Activated CD4-positive, alpha-beta memory T cell treated with anti-CD3 and anti-CD28 coated beads for 36 hours (primary cell): ENCODE measurements at regions not wholly inside any gene's neighbourhood (a gene's known extent, or its start where the extent isn't known, plus 50 kb on each side); places are given as distances from the start of the nearest gene placed in this dataset.

Experiments
- CTCF ChIA-PET: fragments of 350-600 bp; sonication (Branson Sonifier 250); formaldehyde crosslinking; loops from one replicate; lab custom pipeline; 2021; ENCODE audit warnings: antibody characterized with exemption, inconsistent platforms; lab: Charles Lee
- POLR2A ChIA-PET: fragments of 350-600 bp; sonication (Branson Sonifier 250); formaldehyde crosslinking; loops from one replicate; lab custom pipeline; 2021; ENCODE audit warnings: antibody characterized with exemption; lab: Charles Lee
- DNase-seq: peaks from one replicate; pipeline ENCODE4 v3.0.0-alpha.2; 2020
- H3K27ac Mint-ChIP-seq: one replicate; pipeline ENCODE4 v1.8.0; 2021; ENCODE audit warnings: mixed read lengths
- H3K27me3 Mint-ChIP-seq: one replicate; pipeline ENCODE4 v1.8.0; 2021; ENCODE audit warnings: mixed read lengths
- H3K36me3 Mint-ChIP-seq: one replicate; pipeline ENCODE4 v1.8.0; 2021; ENCODE audit warnings: mixed read lengths
- H3K4me1 Mint-ChIP-seq: one replicate; pipeline ENCODE4 v1.8.0; 2021; ENCODE audit warnings: low read depth, mixed read lengths
- H3K4me3 Mint-ChIP-seq: one replicate; pipeline ENCODE4 v1.8.0; 2021; ENCODE audit warnings: mild to moderate bottlenecking, mixed read lengths
- H3K9me3 Mint-ChIP-seq: one replicate; pipeline ENCODE4 v1.8.0; 2021; ENCODE audit warnings: mixed read lengths
- intact Hi-C: fragments of 100-400 bp; cut with micrococcal nuclease; formaldehyde crosslinking; loops from one replicate; pipeline ENCODE4 v1.15.1; 2023

GRCh38 chr2:18395555-18395954 is 164.9 kb downstream of the RDH14 start:
- no peaks in the 10 kb centered on the region for H3K4me1 Mint-ChIP-seq
- CTCF ChIA-PET, result no interaction called here
- H3K27me3 Mint-ChIP-seq, result peaks cover 5% of the 10 kb centered on the region
- DNase-seq, result no peak
- H3K9me3 Mint-ChIP-seq, result no peaks in the 10 kb centered on the region
- no peaks in the 10 kb centered on the region for H3K36me3 Mint-ChIP-seq
- POLR2A ChIA-PET, result no interaction called here
- no peak overlapping the region for H3K27ac Mint-ChIP-seq
- intact Hi-C loops, result no loop called here
- no peak overlapping the region for H3K4me3 Mint-ChIP-seq

DNA sequence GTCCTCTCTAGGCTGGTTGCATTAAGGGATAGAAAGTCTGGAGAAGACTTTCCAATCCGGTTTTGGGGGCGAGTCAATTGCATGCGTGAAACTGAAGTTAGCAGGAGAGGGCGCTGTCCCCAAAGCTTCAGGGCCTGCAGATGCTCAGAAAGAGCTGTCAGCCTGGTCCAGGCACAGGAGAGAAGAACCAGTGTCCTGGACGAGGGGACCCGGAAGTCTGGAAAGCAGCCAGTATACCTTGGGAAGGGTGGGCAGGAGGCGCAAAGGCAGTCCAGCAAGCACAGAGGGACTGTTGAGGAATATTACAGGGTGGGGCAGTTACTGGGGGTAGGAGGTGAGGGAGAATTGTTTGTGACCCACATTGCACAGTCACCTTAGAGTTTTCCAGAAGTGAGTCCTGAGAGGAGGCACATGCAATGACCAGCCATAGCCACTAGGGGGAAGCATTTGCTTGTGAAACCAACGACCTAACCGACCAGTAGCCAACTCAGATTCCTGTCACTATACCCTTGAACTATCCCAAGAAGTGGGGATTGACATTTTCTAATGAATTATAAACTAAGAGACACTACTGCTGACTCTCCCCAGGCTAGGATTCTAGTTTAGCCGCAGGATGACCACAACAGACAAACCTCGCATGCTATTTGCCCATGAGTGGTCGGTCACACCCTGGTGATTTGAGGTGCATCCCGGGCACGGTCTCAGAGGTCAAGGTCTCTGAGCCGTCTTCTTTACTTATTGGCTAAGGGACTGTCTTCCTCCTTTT is 172.8 kb downstream of the RDH14 start:
- intact Hi-C loops, result loop anchor here (1.0 kb wide), 1 partner anchor 9 kb away; no protein-coding TSS in a partner anchor
- H3K36me3 Mint-ChIP-seq, result no peaks in the 10 kb centered on the region
- POLR2A ChIA-PET, result no interaction called here
- H3K4me1 Mint-ChIP-seq, result no peaks in the 10 kb centered on the region
- CTCF ChIA-PET, result interaction anchor here (0.7 to 2.3 kb wide), 11 partner anchors 9 to 1494 kb away, joined by 3 to 16 read pairs (median 3); no protein-coding TSS in a partner anchor
- peak; percentile 69 for DNase-seq
- H3K4me3 Mint-ChIP-seq, result no peak overlapping the region
- no peak overlapping the region for H3K27ac Mint-ChIP-seq
- H3K27me3 Mint-ChIP-seq, result peaks cover 3% of the 10 kb centered on the region
- H3K9me3 Mint-ChIP-seq, result no peaks in the 10 kb centered on the region

- no peaks in the 10 kb centered on the region for H3K36me3 Mint-ChIP-seq
- no peak overlapping the region for H3K27ac Mint-ChIP-seq
- POLR2A ChIA-PET, result no interaction called here
- intact Hi-C loops, result no loop called here
- H3K9me3 Mint-ChIP-seq, result no peaks in the 10 kb centered on the region
- no peak overlapping the region for H3K4me3 Mint-ChIP-seq
- CTCF ChIA-PET, result interaction anchor here (0.5 kb wide), 1 partner anchor 543 kb away, joined by 3 read pairs; no protein-coding TSS in a partner anchor
- no peak for DNase-seq
- peaks cover 5% of the 10 kb centered on the region for H3K27me3 Mint-ChIP-seq
- H3K4me1 Mint-ChIP-seq, result no peaks in the 10 kb centered on the region
These were observed 176.2 kb downstream of the RDH14 start for GRCh38 chr2:18384242-18384641.

GRCh38 chr2:18381386-18381785 is 179.1 kb downstream of the RDH14 start:
- Mint-ChIP-seq H3K27ac (no peak overlapping the region), H3K4me3 (no peak overlapping the region), H3K27me3 (peaks cover 5% of the 10 kb centered on the region), H3K9me3 (no peaks in the 10 kb centered on the region), H3K4me1 (no peaks in the 10 kb centered on the region), H3K36me3 (no peaks in the 10 kb centered on the region)
- ChIA-PET CTCF (interaction anchor here (0.5 to 1.0 kb wide), 2 partner anchors 23 to 1250 kb away, joined by 3 to 4 read pairs; no protein-coding TSS in a partner anchor), POLR2A (no interaction called here)
- no peak for DNase-seq
- intact Hi-C loops, result no loop called here

- Mint-ChIP-seq H3K27me3 (peaks cover 5% of the 10 kb centered on the region), H3K27ac (no peak overlapping the region), H3K4me1 (no peaks in the 10 kb centered on the region), H3K36me3 (no peaks in the 10 kb centered on the region), H3K4me3 (no peak overlapping the region), H3K9me3 (no peaks in the 10 kb centered on the region)
- intact Hi-C loops, result no loop called here
- no peak for DNase-seq
- ChIA-PET POLR2A (no interaction called here), CTCF (interaction anchor here (2.2 kb wide), 1 partner anchor 11 kb away, joined by 11 read pairs; no protein-coding TSS in a partner anchor)
These were observed 180.1 kb downstream of the RDH14 start for GRCh38 chr2:18380321-18380720.

- CTCF ChIA-PET, result interaction anchor here (2.2 to 2.4 kb wide), 2 partner anchors 8 to 10 kb away, joined by 11 to 16 read pairs; no protein-coding TSS in a partner anchor
These were observed 180.6 kb downstream of the RDH14 start for GRCh38 chr2:18379870-18380269.

DNA sequence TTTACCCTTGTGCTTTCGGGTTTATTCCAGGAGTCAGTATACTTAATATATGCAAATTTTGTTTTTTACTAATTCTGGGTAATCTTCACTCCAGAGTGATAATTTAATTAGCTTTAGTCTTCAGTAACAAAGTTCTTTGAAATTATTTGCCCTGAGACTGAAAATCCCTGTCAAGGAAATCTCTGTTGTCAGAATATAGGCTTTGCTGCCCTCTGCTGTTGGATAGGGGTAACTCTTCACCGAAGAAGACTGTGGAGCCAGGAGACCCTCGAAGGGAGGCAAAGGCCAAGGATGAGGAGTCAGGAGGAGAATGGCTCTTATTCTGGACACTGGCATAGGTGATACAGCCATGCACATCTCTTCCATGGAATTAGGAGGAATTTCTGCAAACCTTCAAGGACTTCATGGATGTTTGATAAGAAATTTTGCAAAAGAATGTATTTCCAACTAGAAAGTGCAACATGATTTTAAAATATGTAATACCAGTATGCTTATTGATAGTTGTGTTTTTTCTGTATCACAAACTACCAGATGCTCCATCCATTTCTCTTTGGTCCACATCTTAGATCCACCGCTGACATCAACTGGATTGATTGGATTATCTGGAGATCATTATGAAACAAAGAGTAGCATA is 182.3 kb downstream of the RDH14 start:
- peak; percentile 16 for DNase-seq
- no peak overlapping the region for H3K27ac Mint-ChIP-seq
- no peaks in the 10 kb centered on the region for H3K4me1 Mint-ChIP-seq
- CTCF ChIA-PET, result interaction anchor here (0.6 to 2.4 kb wide), 7 partner anchors 8 to 57 kb away, joined by 3 to 16 read pairs (median 4); no protein-coding TSS in a partner anchor
- H3K27me3 Mint-ChIP-seq, result peaks cover 8% of the 10 kb centered on the region
- no peak overlapping the region for H3K4me3 Mint-ChIP-seq
- H3K9me3 Mint-ChIP-seq, result no peaks in the 10 kb centered on the region
- POLR2A ChIA-PET, result no interaction called here
- no peaks in the 10 kb centered on the region for H3K36me3 Mint-ChIP-seq
- intact Hi-C loops, result loop anchor here (1.0 to 5.0 kb wide), 3 partner anchors 9 to 731 kb away; no protein-coding TSS in a partner anchor

More at GRCh38 chr2:18379870-18380269, 180.6 kb downstream of the RDH14 start:
- Mint-ChIP-seq H3K27me3 (peaks cover 5% of the 10 kb centered on the region), H3K4me1 (no peaks in the 10 kb centered on the region), H3K4me3 (no peak overlapping the region), H3K9me3 (no peaks in the 10 kb centered on the region), H3K36me3 (no peaks in the 10 kb centered on the region), H3K27ac (no peak overlapping the region)
- POLR2A ChIA-PET, result no interaction called here
- intact Hi-C loops, result loop anchor here (5.0 kb wide), 1 partner anchor 733 kb away; no protein-coding TSS in a partner anchor
- no peak for DNase-seq

- Mint-ChIP-seq H3K27ac (no peak overlapping the region), H3K9me3 (no peaks in the 10 kb centered on the region), H3K27me3 (peaks cover 8% of the 10 kb centered on the region), H3K4me1 (no peaks in the 10 kb centered on the region), H3K36me3 (no peaks in the 10 kb centered on the region), H3K4me3 (no peak overlapping the region)
- CTCF ChIA-PET, result interaction anchor here (0.7 to 1.4 kb wide), 4 partner anchors 39 to 1126 kb away, joined by 3 to 4 read pairs (median 4); no protein-coding TSS in a partner anchor
- no peak for DNase-seq
- POLR2A ChIA-PET, result no interaction called here
- intact Hi-C loops, result loop anchor here (5.0 kb wide), 1 partner anchor 730 kb away; no protein-coding TSS in a partner anchor
These were observed 183.5 kb downstream of the RDH14 start for GRCh38 chr2:18376936-18377335.

- CTCF ChIA-PET, result interaction anchor here (1.4 kb wide), 1 partner anchor 13 kb away, joined by 3 read pairs; no protein-coding TSS in a partner anchor
- no peak for DNase-seq
- H3K27me3 Mint-ChIP-seq, result peaks cover 11% of the 10 kb centered on the region
- H3K4me1 Mint-ChIP-seq, result no peaks in the 10 kb centered on the region
- H3K27ac Mint-ChIP-seq, result no peak overlapping the region
- intact Hi-C loops, result no loop called here
- H3K9me3 Mint-ChIP-seq, result no peaks in the 10 kb centered on the region
- no peak overlapping the region for H3K4me3 Mint-ChIP-seq
- POLR2A ChIA-PET, result no interaction called here
- H3K36me3 Mint-ChIP-seq, result no peaks in the 10 kb centered on the region
These were observed 186.8 kb downstream of the RDH14 start for GRCh38 chr2:18373664-18374063.

DNA sequence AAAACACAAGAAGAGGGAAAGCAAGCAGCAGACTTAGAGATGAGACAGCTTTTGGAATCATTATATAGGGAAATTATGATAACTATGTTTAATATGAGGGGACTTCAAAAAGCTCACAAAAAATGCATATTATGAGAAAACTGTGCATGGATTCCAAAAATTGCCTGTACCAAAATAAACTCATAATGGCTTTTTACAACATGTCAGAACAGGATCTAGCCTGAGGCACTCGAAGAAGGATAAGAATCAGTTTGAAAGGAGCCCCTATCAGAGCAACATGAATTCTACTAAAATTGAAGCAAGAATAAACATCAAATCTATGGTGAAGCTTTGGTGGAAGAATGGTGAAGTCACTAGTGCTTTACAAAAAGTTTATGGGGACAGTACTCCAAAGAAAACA is 187.4 kb downstream of the RDH14 start:
- no peak overlapping the region for H3K4me3 Mint-ChIP-seq
- H3K27me3 Mint-ChIP-seq, result peaks cover 15% of the 10 kb centered on the region
- intact Hi-C loops, result no loop called here
- no peak overlapping the region for H3K27ac Mint-ChIP-seq
- DNase-seq, result no peak
- no peaks in the 10 kb centered on the region for H3K9me3 Mint-ChIP-seq
- CTCF ChIA-PET, result interaction anchor here (1.4 kb wide), 1 partner anchor 14 kb away, joined by 3 read pairs; no protein-coding TSS in a partner anchor
- POLR2A ChIA-PET, result no interaction called here
- H3K4me1 Mint-ChIP-seq, result no peaks in the 10 kb centered on the region
- no peaks in the 10 kb centered on the region for H3K36me3 Mint-ChIP-seq

- Mint-ChIP-seq H3K36me3 (no peaks in the 10 kb centered on the region), H3K9me3 (no peaks in the 10 kb centered on the region), H3K27ac (no peak overlapping the region), H3K4me1 (no peaks in the 10 kb centered on the region), H3K27me3 (peaks cover 15% of the 10 kb centered on the region), H3K4me3 (no peak overlapping the region)
- ChIA-PET POLR2A (no interaction called here), CTCF (interaction anchor here (1.4 kb wide), 1 partner anchor 14 kb away, joined by 3 read pairs; no protein-coding TSS in a partner anchor)
- intact Hi-C loops, result no loop called here
- no peak for DNase-seq
These were observed 187.8 kb downstream of the RDH14 start for GRCh38 chr2:18372641-18373040.

DNA sequence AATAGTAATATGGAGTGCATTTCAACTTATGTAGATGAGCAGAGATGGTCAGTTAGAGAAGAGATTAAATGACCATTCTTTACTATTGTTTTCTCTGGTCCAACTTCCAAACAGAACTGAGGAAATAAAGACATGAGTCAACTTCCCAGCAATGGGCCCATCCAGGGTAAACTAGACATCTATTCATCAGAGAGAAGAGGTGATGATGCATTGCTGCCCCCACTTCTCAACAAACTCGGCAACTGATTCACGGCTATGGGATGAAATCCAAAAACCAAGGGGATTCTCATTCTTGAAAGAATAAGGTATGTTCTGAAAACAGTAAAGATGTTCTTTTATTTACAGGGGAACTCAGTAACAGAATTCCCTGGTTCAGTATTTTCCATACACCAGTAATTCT is 190.7 kb downstream of the RDH14 start:
- Mint-ChIP-seq H3K4me3 (no peak overlapping the region), H3K27me3 (peaks cover 17% of the 10 kb centered on the region), H3K27ac (no peak overlapping the region), H3K36me3 (no peaks in the 10 kb centered on the region), H3K4me1 (no peaks in the 10 kb centered on the region), H3K9me3 (no peaks in the 10 kb centered on the region)
- intact Hi-C loops, result no loop called here
- ChIA-PET CTCF (interaction anchor here (2.8 kb wide), 1 partner anchor 10 kb away, joined by 11 read pairs; no protein-coding TSS in a partner anchor), POLR2A (no interaction called here)
- no peak for DNase-seq
